ENCODE measurements at regions not wholly inside any gene's neighbourhood (a gene's known extent, or its start where the extent isn't known, plus 50 kb on each side); places are given as distances from the start of the nearest gene placed in this dataset.
A peak's percentile ranks its signal among the peaks of the same experiment; 100 is the strongest.
"Not testable (repeated sequence)": the region's sequence is repeated elsewhere in the genome, so short reads cannot be mapped to it uniquely, and the experiment has no call there.

DNA sequence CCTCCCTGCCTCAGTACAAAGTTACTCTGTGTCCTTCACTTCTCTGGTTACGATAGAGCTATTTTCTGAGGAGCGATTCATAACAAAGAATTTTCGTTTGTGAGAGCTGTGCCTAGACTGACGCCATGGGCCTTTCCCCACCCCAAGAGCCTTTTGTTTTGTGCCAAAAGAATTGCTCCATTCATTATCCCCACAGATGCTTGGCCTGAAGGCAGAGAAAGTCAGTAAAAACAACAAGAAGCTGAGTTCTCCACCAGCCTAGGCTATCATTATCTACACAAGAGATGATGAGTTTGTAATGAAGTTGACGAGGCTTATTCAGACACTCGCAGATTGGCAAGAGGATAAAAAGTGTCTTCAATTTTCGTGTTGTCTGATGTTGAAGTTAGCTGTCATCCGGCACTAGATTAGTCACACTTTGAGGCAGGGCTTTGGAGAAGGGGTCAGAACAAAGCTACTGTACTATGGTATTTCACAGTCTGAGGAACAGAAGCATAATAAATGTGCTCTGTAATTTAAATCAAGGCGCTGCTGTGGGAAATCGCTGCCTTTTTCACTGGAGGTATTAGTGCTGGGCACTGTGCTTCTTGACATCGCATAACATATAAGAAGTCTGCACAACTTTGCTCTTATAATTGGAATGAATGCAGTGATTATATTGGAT lies 278.4 kb upstream of the FIGN start:
- peak; percentile 17 for DNase-seq

DNA sequence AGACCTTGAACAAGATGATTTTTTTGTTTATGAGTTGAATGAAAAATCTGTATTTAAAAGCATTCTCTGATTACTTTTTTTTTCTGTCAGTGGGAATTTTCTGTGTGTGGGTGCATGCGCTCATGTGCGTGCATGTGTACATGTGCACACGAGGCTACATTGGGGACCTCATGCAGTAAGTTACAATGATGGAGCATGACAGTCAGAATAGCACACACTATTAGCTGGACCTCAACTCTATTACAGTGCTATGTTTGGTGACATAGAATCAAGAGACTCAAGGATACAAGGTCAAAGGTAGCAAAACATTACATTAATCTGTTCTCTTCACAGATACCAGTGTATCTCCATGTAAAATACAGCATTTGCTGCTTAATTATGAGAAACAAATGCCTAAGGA lies 276.8 kb upstream of the FIGN start:
- DNase-seq = no peak

DNA sequence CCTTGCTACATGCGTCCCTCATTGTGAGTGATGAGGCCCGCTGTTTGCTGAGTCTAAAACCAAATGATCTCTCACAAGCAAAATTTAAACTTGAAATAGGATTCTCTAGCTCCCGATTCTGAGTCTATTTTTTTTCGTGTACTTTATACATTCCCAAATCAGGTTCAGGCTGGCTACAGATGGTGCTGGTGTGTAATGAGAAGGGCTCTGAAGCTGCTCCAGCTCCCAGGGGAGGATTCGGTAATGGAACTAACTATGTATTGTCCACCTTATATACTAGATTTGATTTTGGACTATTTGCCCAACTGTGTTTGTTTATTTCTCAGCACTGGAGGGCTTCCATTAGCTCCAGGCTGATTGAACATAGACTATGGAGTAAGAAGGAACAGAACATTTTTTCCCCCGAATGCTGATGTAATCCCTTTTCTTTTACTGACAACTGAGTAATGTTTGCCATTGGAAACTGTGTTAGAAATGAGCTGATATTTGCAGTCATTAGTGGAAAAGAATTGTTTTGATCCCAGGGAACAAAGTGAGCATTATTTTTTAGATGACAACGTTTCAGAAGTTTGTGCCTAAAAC lies 274.0 kb upstream of the FIGN start:
- peak; percentile 70 for DNase-seq

DNA sequence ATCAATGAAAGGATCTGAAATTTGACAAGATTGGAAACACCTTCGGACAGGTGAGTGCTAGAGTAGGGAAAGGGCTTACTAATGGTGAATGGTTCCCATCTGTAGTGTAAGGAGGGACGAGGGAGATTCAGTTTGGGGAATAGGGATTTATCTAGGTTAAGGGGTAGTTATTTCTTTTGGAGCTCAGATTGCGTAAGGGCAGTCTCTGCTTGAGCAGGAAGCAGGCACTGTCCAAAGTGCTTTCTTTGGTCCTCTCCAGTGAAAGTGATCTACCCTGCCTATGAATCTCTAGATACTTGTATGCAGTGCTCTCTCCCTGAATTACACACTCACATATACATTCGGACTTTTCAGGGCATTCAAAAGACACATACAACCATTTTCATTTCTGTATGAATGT lies 272.9 kb upstream of the FIGN start:
- no peak for DNase-seq

DNA sequence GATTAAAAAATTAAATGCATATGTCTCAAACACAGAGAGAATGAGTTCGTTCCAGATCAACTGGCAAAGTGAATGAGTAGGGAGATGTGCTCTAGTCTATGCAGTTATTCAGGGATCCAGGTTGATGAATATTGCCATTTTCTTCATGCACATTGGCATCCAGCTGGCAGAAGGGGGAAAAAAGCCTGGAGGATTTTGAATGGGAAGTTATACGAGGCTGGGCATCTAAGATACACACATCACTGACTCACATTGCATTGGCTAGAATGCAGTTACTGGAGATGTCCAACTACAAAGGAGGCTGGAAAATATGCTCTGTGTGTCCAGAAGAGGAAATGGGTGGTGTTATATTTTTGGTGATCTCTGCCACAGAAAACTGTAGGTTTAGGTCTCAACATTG lies 270.9 kb upstream of the FIGN start:
- no peak for DNase-seq

DNA sequence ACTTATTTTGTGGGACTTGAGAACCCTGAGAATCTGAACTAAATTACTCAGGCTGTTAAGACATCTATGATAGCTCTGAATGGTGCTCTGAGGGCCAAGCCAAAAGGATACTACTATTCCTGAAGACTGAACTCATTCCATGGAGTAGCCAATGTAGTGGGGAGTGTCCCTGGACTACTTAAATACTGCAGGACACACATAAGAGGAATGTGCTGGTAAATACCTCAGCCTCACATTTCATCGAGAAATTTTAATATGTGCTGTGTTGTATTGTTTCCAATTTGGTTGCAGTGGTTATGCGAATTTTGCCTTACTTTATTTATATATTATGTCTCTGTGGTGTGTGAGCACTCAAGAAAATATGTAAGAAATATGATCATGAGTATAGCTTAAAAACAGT lies 264.4 kb upstream of the FIGN start:
- DNase-seq = no peak

DNA sequence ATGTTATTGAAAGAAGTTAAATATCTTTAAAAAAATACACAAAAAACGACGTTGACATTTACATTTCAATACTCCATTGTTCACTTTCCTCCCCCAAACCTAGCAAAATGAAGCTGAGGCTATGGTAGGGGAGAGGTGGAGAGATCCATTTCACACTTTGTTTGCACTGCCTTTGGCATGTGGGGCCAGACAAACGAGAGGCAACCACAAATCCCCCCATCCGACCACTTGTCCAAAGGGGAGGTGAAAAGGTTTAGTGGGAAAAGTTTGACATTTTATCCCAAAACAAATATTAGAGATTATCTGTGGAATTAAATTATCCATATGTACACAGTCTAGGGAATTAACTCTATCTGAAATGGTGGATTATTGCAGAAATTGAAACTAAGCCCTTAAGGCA lies 261.7 kb upstream of the FIGN start:
- DNase-seq = no peak

DNA sequence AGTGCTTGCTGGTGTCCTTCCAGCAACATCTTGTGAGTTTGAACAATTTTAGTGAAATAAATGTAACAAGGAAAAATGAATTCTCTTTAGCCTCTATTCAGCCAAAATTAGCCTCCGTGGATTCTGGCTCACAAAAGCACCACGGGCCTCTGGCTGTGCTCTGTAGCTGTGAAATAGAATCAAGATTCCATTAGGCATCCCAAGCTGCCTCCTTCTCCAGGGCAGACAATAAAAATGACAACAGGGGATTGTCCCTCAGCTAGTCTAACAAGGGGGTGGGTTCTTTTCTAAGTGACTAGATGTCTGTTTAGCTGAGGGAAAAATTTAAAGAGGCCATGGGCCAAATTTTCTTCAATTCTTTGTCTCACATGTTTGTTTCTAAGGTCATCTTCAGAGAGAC lies 254.7 kb upstream of the FIGN start:
- DNase-seq = no peak

DNA sequence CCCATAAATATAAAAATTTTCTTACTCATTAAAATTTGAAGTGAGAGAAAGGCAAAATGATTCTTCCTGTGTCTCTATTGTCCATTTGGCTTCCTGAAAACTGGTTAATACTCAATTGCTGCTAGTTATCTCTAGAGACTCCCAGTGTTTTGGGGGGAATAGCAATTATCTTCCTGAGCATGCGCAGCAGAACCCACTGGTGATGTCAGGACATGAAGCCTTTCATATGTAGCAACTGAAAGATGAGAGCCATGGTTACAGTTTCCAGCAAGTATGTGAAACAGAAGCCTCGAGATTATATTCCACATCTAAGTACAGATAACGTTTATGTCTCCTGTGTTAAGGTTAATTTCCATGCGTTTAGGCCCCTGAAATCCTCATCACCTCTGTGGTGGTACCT lies 254.3 kb upstream of the FIGN start:
- DNase-seq = no peak

DNA sequence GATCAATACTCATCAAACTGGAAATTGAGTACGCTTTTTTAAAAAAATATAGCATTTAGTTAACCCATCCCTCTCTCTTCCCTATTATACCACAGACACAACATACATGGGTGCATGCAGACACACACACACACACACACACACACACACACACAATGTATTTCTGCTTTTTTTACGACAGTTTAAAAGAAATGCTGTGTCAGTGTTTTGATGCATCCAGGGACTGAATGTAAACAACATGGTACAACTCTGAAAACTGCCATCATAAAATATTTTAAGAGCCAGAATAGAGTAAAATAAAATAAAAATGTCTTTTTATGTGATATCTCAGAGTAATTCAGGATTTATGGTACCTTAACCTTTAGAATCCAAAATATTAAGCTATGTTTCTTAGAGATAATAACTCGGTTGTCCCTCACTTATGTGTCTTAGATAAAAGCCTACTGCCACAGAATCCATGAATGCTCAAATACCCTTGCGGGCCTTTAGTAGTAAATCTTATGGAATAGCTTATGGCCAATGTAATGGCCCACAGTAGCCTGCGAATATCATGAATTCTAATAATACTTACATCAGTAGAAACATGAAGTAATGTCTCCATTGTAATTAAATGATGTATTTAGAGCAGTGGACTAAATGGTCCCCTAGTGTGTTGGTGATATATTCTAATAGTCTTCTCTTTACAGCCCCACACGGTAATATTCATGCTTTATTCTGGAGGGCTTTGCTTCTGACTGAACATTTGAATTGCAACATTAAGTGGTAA lies 251.6 kb upstream of the FIGN start:
- no peak for DNase-seq

DNA sequence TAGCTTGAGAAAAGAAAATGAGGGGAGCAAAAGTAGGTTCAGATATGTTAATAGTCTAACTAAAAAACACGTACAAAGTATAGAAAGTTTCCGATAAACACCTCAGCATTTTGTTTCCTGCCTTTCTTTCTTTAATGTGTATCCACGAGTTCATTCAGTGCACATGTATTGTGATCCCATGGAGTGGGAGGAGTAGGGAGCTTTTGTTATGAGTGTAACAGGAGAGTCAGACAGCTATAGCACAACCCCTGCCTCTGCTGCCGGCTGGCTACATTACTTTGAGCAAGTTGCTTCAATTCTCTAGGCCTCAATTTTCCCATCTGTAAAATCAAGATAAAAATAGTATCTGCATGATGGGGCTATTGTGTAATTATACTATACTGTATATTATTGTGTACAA lies 249.2 kb upstream of the FIGN start:
- DNase-seq = no peak

DNA sequence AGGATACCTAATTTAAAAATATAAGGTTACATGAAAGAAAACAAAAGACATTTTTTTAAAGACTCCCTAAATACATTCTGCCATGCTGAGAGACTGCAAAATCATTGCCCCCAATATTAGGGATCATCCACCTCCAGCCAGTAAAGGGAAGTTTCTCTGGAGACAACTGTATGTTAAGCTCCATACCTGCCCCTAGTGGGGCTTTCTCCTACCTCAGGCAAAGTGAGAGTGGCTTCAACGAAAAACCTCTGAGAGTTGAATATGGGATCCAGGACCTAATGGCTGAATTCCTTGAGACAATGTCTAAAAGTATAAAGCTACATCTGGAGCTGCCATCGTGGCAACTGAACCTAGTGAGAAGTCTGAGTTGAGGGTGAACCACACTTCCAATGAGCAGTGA lies 248.1 kb upstream of the FIGN start:
- no peak for DNase-seq

DNA sequence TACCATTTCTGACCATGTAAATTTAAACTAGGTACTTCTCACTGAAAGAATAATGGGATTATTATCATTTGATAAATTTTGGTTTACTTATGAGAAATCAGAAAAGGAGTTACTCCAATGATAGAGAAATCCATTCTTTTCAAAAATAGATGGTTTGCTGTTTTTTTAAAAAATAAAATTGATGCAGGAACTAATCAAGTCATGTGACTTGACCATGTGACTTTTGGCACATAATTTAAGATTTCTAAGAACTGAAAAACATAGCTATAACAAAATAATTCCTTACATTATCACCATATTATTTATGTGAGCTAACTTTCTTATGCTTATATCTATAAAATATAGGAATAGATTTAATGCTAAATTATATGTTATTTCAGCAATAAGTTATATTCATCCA lies 247.1 kb upstream of the FIGN start:
- DNase-seq = no peak

DNA sequence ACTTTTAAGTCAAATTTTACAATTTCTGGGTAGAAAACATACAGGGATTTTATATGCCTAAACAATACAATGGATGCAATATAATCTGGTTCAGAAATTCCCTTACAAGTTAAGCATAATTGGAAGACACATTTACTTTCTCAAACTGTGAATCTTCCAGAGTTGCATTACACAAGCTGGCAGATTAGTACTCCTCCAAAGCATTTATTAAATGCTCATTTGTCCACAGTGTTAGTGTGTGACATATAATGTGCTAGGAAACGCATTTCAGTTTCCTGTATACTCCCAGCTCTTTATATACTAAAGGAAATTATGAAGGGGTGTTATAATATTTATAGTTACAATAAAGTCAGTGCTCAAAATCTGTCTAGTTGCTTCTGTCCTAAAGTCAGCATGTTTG lies 239.0 kb upstream of the FIGN start:
- DNase-seq = no peak

DNA sequence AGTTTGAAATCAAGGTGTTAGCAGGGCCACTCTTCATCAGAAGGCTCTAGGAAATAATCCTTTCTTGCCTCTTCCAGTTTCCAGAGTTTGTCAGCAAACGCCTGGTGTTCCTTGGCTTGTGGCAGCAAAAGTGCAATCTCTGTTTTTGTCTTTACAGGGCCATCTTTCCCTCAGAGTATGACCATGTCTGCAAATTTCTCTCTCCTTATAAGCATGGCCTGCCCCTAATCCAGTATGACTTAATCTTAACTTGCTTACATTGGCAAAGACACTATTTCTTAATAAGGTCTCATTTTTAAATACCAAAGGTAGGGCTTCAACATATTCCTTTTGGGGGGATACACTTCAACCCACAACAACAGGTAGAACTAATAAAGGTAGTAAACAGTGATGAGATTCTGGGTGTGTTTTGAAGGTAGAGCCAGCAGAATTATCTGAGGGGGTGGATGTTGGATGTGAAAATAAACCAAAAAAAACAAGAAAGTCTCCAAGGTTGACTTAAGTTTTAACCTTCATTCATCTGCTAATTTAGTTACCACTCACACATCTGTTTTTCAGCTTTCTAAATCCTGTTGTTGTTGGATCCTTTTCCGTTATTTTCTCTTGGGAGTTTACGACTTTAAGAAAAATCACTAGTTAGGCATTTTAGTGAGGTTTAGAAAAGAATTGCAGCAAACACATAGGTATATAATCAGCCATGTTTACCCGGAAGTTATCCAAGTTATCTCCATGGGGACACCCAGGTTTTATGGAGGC lies 234.4 kb upstream of the FIGN start:
- no peak for DNase-seq

DNA sequence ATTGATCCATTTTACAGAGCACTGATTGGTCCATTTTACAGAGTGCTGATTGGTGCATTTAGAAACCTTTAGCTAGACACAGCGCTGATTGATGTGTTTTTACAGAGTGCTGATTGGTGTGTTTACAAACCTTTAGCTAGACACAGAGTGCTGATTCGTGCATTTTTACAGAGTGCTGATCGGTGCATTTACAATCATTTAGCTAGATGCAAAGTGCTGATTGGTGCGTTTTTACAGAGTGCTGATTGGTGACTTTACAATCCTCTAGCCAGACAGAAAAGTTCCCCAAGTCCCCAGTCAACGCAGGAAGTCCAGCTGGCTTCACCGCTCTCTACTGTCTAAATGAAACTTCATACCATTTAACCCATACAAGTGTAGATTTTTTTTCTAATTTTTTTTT lies 228.5 kb upstream of the FIGN start:
- DNase-seq = not testable (repeated sequence)

DNA sequence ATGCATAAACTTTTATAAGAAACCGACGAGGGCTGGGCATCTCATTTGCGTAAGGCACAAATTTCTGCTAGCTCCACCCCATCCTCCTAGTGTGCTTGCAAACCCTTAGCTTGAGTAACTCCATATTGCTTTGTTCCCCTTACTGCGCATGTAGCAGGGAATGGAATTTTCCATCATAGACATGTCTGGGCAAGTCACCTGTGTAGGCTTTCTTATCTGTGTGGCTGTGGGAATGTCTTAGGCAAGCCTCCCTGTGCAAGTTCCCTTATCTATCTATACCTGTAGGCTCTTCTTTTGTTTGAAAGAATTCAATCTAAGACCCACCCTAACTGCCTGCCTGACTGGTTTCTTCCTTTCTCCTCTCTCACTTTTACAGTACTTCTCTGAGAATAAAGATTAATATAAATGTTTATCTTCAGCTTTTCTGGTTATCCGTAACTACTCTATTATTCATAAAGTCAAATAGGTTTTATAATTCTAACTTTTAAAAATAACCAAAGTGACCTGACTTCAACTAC lies 217.6 kb upstream of the FIGN start:
- DNase-seq = no peak

DNA sequence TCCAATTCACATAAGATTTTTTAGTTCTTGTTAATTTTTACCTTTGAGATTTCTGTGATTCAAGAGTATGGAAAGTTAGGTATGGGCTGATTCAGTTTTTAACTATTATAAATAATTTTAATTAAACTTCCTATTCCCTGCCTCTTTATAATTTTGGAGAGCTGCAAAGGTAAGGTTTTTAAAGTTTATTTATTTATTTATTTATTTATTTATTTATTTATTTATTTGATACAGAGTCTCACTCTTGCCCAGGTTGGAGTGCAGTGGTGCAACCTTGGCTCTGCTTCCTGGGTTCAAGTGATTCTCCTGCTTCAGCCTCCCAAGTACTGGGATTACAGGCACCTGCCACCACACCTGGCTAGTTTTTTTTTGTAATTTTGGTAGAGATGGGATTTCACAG lies 215.5 kb upstream of the FIGN start:
- DNase-seq = no peak

DNA sequence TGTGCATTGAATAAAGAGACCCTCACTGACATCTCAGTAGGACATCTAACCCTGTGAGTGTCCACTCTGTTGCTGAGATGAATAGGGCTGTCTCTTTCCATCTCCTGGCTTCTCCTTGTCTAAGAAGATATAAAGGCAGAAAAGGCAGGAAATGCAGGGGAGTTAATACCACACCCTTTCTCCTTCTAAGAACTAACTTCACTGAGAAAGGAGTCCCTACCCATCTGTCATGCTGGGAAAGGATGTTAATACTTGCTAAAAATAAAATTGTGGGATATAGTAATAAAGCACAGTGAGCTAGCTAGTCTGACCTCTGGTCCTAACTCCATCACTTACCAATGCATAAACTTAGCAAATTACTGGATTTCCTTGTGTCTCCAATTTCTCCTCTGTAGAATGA lies 213.9 kb upstream of the FIGN start:
- DNase-seq = no peak

DNA sequence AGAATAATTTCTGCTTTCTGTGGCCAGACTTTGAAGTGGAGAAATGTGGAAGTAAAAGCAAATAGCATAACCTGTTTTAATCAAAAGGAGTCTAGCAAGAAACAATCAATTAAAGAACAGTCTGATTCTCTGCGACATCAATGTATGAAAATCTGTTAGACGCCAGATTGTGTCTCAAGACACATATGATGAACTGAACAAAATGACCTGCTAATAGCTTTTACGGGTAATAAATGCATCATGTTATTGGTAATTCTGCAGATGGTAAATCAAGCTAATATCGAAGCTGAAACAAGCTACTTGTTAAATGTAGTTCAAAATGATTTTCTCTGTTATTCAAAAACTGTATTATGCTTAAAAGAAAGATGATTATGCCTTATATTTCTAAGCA lies 208.5 kb upstream of the FIGN start:
- DNase-seq = no peak

DNA sequence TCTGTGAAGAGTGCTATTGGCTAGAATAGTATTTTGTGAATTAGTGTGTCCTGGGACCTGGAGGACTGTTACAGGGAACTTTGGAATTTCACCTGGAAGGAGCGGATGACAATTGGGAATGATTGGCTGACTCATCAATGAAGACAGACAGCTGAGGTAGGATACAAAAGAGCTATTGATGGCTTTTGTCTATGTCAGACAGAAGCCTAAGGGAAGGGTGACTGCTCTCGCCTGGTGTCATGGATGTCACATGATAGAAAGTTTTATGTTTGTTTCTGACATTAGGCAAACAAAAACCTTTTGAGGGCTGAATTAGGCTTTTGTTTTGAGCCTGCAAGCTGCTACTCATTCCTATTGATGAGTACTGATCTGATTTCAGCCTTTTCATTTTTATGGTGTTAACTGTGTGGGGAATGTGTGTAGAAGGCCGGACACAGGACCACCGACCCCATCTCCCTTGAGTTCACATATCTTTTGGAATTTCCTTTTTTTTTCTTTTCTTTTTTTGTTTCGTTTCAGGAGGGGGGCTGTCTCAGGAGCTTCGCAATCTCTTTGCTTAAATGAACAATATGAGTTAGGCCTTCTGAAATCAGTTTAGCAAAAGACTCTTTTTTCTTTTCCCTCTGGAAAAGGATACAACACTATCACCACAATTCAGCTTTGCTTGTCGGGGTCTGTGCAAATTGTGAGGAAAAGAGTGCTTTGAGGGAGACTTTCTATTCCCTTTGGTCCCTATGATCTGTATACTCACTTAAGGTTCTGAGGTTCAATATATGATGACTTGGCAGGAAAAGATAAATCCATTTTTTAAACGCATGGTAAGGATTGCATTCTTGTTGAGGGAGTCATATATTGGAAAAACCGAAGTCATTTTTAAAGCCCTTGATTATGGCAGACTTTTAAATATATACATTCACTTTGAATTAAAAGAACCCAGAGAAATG lies 207.9 kb upstream of the FIGN start:
- no peak for DNase-seq

DNA sequence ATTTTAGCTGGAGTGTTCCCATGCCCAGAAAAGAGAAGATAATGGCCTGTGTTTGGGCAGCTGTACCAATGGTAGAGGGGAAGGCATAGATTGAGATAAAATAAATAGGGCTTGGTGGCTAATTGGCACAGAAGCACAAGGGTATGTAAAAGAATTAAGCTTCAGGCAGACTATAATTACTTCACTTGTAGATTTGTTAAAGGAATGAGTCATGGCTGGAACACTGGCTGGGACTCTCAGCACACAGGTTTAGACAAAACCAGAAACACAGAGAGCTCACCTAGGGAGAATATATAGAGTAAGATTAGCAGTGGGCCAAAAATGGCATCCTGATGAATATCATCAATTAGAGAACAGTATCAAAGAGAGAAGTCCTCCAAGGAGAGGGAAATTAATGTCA lies 198.3 kb upstream of the FIGN start:
- DNase-seq = no peak

DNA sequence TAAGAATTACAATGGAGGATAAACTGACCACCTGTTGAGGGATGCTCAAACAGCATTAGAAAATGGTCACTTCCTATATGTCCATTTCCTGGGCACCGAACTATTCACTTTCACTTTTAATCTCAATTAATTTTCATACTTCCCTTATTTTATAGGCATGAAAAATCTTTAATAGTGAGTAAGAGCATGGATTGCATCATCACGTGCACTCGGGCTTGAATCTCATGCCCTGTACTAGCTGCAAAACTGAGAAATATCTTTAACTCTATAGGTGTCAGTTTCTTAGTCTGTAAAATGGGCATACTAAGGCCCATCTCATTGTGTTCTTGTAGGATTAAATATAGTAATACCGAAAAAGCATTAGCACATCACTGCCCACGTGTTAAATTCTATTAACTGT lies 183.9 kb upstream of the FIGN start:
- DNase-seq = no peak
